GM12873 (cell line): ENCODE measurements at regions not wholly inside any gene's neighbourhood (a gene's known extent, or its start where the extent isn't known, plus 50 kb on each side); places are given as distances from the start of the nearest gene placed in this dataset.

Experiments
- CTCF ChIP-seq: IDR thresholded peaks from 2 replicates; pipeline ENCODE4 v1.5.1; 2012; ENCODE audit warnings: low read depth, mild to moderate bottlenecking, moderate library complexity, low read length, control low read depth; ENCODE audit not compliant: insufficient read depth; ENCODE audit errors: missing control alignments

GRCh38 chr18:42445359-42445758 is 490.3 kb downstream of the PIK3C3 start:
- no peak for TF ChIP-seq CTCF

- no peak for TF ChIP-seq CTCF
Observed at GRCh38 chr18:42446195-42446594, 491.2 kb downstream of the PIK3C3 start.

GRCh38 chr18:42447688-42448087 is 492.7 kb downstream of the PIK3C3 start:
- no peak for TF ChIP-seq CTCF

- no peak for TF ChIP-seq CTCF
Observed at GRCh38 chr18:42458226-42458625, 503.2 kb downstream of the PIK3C3 start.

GRCh38 chr18:42459873-42460272 is 504.8 kb downstream of the PIK3C3 start:
- TF ChIP-seq CTCF, result no peak

GRCh38 chr18:42471885-42472284 is 516.9 kb downstream of the PIK3C3 start:
- TF ChIP-seq CTCF, result no peak

GRCh38 chr18:42473611-42474010 is 518.6 kb downstream of the PIK3C3 start:
- TF ChIP-seq CTCF, result no peak
